Osteoblast (primary cell): ENCODE measurements at regions not wholly inside any gene's neighbourhood (a gene's known extent, or its start where the extent isn't known, plus 50 kb on each side); places are given as distances from the start of the nearest gene placed in this dataset.

Source experiments
- DNase-seq: peaks from one replicate; pipeline ENCODE4 v3.0.0; 2011; ENCODE audit warnings: low spot score, mixed read lengths; ENCODE audit not compliant: insufficient read length; ENCODE audit errors: missing footprints
- H2AFZ ChIP-seq: 2 replicates; pipeline ENCODE4 v1.6.0; 2011; ENCODE audit warnings: mild to moderate bottlenecking, low read length
- H3K27ac ChIP-seq: 2 replicates; pipeline ENCODE4 v1.5.1; 2011; ENCODE audit warnings: mild to moderate bottlenecking, low read depth, low read length, moderate library complexity
- H3K27me3 ChIP-seq: 2 replicates; pipeline ENCODE4 v1.6.0; 2012; ENCODE audit warnings: mild to moderate bottlenecking, control low read depth, inconsistent platforms, low read length, moderate library complexity; ENCODE audit not compliant: insufficient read depth
- H3K36me3 ChIP-seq: 2 replicates; pipeline ENCODE4 v1.5.1; 2011; ENCODE audit warnings: mild to moderate bottlenecking, low read length, control low read depth, moderate library complexity; ENCODE audit not compliant: insufficient read depth
- H3K4me1 ChIP-seq: 2 replicates; pipeline ENCODE4 v1.5.1; 2011; ENCODE audit warnings: mild to moderate bottlenecking, low read length, control low read depth, moderate library complexity; ENCODE audit not compliant: insufficient read depth
- H3K4me2 ChIP-seq: 2 replicates; pipeline ENCODE4 v1.6.0; 2011; ENCODE audit warnings: mild to moderate bottlenecking, low read length; ENCODE audit not compliant: insufficient read depth
- H3K4me3 ChIP-seq: fragments of 200-600 bp; sonication (generic); 3 replicates; pipeline ENCODE4 v1.5.1; 2012; ENCODE audit warnings: mild to moderate bottlenecking, low read length, inconsistent platforms; ENCODE audit not compliant: insufficient read depth
- H3K79me2 ChIP-seq: 2 replicates; pipeline ENCODE4 v1.6.0; 2012; ENCODE audit warnings: mild to moderate bottlenecking, low read length, control low read depth, inconsistent platforms; ENCODE audit not compliant: insufficient read depth
- H3K9me3 ChIP-seq: 2 replicates; pipeline ENCODE4 v1.5.1; 2011; ENCODE audit warnings: low read depth, low read length, control low read depth
- H4K20me1 ChIP-seq: 2 replicates; pipeline ENCODE4 v1.6.0; 2012; ENCODE audit warnings: mild to moderate bottlenecking, low read length, control low read depth; ENCODE audit not compliant: insufficient read depth
- TF ChIP-seq, protein P1 (sequence below): IDR thresholded peaks from 2 replicates; pipeline ENCODE4 v1.5.1; 2011; ENCODE audit warnings: mild to moderate bottlenecking, low read depth, low read length, moderate library complexity; ENCODE audit errors: extremely low read depth

DNA sequence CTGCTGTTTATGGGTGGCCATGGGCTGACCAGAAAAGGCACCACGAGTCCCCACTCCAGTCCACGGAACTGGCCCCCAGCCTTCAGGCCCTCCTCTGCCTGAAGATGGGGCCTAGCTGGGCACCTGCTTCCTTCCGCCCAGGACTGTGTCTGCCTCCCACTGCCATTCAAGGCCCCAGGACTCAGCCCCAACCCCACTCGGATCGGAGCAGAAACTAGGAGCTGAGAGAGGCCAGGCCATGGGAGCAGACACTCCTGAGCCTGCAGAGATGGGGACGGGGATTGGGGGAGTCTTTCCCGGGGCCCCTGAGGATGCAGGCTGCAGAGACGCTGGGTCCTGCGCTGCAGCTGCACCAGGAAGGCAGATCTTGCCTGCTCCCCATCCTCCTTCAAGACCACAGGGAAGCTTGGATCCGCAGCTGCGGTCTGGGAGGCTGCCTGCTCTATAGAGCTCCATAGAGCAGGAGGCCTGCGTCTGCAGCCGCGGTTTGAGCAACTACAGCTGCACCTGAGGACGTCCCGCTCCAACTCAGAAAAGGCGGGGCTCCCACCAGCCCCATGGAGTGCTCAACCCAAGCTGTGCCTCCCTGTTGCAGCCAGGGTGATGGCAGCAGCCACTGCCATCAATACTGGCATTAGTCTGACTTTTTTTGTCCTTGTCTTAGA is 383.9 kb upstream of the TMCO5A start:
- H3K27me3 ChIP-seq: no peaks in the 10 kb centered on the region
- no peaks in the 10 kb centered on the region for H3K36me3 ChIP-seq
- no peak overlapping the region for H3K4me3 ChIP-seq
- TF ChIP-seq, protein P1, sequence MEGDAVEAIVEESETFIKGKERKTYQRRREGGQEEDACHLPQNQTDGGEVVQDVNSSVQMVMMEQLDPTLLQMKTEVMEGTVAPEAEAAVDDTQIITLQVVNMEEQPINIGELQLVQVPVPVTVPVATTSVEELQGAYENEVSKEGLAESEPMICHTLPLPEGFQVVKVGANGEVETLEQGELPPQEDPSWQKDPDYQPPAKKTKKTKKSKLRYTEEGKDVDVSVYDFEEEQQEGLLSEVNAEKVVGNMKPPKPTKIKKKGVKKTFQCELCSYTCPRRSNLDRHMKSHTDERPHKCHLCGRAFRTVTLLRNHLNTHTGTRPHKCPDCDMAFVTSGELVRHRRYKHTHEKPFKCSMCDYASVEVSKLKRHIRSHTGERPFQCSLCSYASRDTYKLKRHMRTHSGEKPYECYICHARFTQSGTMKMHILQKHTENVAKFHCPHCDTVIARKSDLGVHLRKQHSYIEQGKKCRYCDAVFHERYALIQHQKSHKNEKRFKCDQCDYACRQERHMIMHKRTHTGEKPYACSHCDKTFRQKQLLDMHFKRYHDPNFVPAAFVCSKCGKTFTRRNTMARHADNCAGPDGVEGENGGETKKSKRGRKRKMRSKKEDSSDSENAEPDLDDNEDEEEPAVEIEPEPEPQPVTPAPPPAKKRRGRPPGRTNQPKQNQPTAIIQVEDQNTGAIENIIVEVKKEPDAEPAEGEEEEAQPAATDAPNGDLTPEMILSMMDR: no peak
- H3K27ac ChIP-seq: no peak overlapping the region
- no peaks in the 10 kb centered on the region for H4K20me1 ChIP-seq
- no peak overlapping the region for H3K4me2 ChIP-seq
- H3K4me1 ChIP-seq: no peaks in the 10 kb centered on the region
- DNase-seq: no peak
- no peaks in the 10 kb centered on the region for H3K79me2 ChIP-seq
- no peaks in the 10 kb centered on the region for H3K9me3 ChIP-seq
- no peak overlapping the region for H2AFZ ChIP-seq

DNA sequence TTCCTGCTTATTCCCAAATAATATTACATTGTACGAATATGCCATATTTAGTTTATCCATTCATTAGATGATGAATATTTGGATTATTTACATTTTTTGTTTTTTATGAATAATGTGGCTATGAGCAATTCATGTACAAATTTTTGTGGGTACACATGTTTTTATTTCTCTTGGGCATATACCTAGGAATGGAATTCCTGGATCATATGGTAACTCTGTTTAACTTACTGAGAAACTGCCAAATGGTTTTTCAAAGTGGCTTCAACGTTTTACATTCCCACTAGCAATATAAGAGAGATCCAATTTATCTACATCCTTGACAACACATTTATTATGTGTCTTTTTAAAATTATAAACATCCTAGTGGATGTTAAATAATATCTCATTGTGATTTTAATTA is 362.0 kb upstream of the TMCO5A start:
- Histone ChIP-seq H2AFZ (no peak overlapping the region), H3K36me3 (no peaks in the 10 kb centered on the region), H3K9me3 (no peaks in the 10 kb centered on the region), H3K27me3 (no peaks in the 10 kb centered on the region), H3K27ac (no peak overlapping the region), H3K4me2 (no peak overlapping the region), H3K4me3 (no peak overlapping the region), H3K79me2 (no peaks in the 10 kb centered on the region), H4K20me1 (no peaks in the 10 kb centered on the region), H3K4me1 (no peaks in the 10 kb centered on the region)
- no peak for DNase-seq
- TF ChIP-seq, protein P1: no peak

GRCh38 chr15:37574985-37575384 is 359.5 kb upstream of the TMCO5A start:
- no peaks in the 10 kb centered on the region for H3K4me1 ChIP-seq
- no peaks in the 10 kb centered on the region for H3K9me3 ChIP-seq
- H2AFZ ChIP-seq: no peak overlapping the region
- H3K36me3 ChIP-seq: no peaks in the 10 kb centered on the region
- no peak overlapping the region for H3K4me2 ChIP-seq
- H3K79me2 ChIP-seq: no peaks in the 10 kb centered on the region
- no peaks in the 10 kb centered on the region for H4K20me1 ChIP-seq
- TF ChIP-seq, protein P1: no peak
- H3K27ac ChIP-seq: no peak overlapping the region
- H3K27me3 ChIP-seq: no peaks in the 10 kb centered on the region
- DNase-seq: no peak
- no peak overlapping the region for H3K4me3 ChIP-seq

DNA sequence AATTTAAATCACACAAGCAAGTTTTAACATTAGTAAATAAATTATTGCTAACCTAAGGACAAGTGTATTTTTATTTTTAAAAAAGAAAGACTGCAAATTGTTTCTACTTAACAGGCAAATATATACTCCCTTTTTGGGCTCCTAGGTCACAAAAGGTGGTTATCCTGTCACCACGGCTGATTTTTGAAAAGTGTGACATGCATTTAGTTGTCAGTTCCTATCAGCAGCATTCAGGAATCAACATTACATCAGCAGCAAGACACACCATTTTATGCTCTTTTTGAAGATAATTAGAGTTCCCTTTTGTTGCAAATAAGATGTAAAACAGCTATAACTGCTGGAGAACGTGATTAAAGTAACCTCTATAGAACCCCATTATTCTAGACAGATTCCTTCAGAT is 357.5 kb upstream of the TMCO5A start:
- Histone ChIP-seq H4K20me1 (no peaks in the 10 kb centered on the region), H3K9me3 (no peaks in the 10 kb centered on the region), H3K36me3 (no peaks in the 10 kb centered on the region), H3K79me2 (no peaks in the 10 kb centered on the region), H3K4me3 (no peak overlapping the region), H3K4me1 (no peaks in the 10 kb centered on the region), H3K27me3 (no peaks in the 10 kb centered on the region), H3K4me2 (no peak overlapping the region), H3K27ac (no peak overlapping the region), H2AFZ (no peak overlapping the region)
- DNase-seq: no peak
- TF ChIP-seq, protein P1: no peak
